Activated naive CD8-positive, alpha-beta T cell treated with anti-CD3 and anti-CD28 coated beads for 36 hours (primary cell): ENCODE measurements at regions not wholly inside any gene's neighbourhood (a gene's known extent, or its start where the extent isn't known, plus 50 kb on each side); places are given as distances from the start of the nearest gene placed in this dataset.

ENCODE experiments used
- DNase-seq: peaks from one replicate; pipeline ENCODE4 v3.0.0; 2021
- H3K27ac Mint-ChIP-seq: one replicate; pipeline ENCODE4 v1.8.0; 2022; ENCODE audit warnings: mild to moderate bottlenecking, moderate library complexity, mixed read lengths
- H3K27me3 Mint-ChIP-seq: one replicate; pipeline ENCODE4 v1.8.0; 2022; ENCODE audit warnings: mild to moderate bottlenecking, mixed read lengths
- H3K36me3 Mint-ChIP-seq: one replicate; pipeline ENCODE4 v1.8.0; 2021; ENCODE audit warnings: mild to moderate bottlenecking, mixed read lengths
- H3K4me1 Mint-ChIP-seq: one replicate; pipeline ENCODE4 v1.8.0; 2021; ENCODE audit warnings: mixed read lengths
- H3K4me3 Mint-ChIP-seq: one replicate; pipeline ENCODE4 v1.8.0; 2022; ENCODE audit warnings: mild to moderate bottlenecking, moderate library complexity, mixed read lengths
- H3K9me3 Mint-ChIP-seq: one replicate; pipeline ENCODE4 v1.8.0; 2022; ENCODE audit warnings: mixed read lengths

GRCh38 chr10:124185084-124185483 is 91.7 kb upstream of the CHST15 start:
- Mint-ChIP-seq H3K4me1 (peaks cover 2% of the 10 kb centered on the region), H3K27ac (no peak overlapping the region), H3K4me3 (no peak overlapping the region), H3K9me3 (no peaks in the 10 kb centered on the region), H3K27me3 (no peaks in the 10 kb centered on the region), H3K36me3 (no peaks in the 10 kb centered on the region)
- no peak for DNase-seq

- Mint-ChIP-seq H3K4me3 (no peak overlapping the region), H3K36me3 (no peaks in the 10 kb centered on the region), H3K27me3 (no peaks in the 10 kb centered on the region), H3K4me1 (peaks cover 2% of the 10 kb centered on the region), H3K27ac (no peak overlapping the region), H3K9me3 (no peaks in the 10 kb centered on the region)
- no peak for DNase-seq
These were observed 90.9 kb upstream of the CHST15 start for GRCh38 chr10:124184208-124184830.

GRCh38 chr10:124183617-124184016 is 90.2 kb upstream of the CHST15 start:
- Mint-ChIP-seq H3K4me3 (no peak overlapping the region), H3K36me3 (no peaks in the 10 kb centered on the region), H3K9me3 (no peaks in the 10 kb centered on the region), H3K27me3 (no peaks in the 10 kb centered on the region), H3K27ac (no peak overlapping the region), H3K4me1 (peaks cover 2% of the 10 kb centered on the region)
- DNase-seq = no peak

DNA sequence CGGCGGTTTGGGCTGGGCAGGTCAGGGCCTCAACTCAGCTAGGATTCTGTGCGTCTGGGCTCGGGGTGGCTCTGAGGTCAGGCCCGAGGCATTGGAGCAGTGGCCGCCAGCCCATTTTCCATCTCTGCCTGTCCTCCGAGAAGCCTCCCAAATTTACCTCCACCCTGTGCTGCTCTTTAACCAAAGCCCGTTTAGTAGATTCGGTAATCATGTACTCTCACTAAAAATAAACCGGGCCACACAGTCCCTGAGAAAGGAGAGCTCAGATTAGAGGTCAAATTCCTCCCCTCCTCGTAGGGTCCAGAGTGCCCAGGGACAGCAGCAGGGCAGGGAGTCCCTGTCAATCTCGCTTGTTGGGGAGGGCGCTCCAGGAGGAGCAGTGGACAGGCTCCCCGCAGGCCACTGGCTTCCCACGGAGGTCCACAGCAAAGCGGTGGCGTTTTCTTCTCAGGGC is 88.7 kb upstream of the CHST15 start:
- Mint-ChIP-seq H3K27me3 (no peaks in the 10 kb centered on the region), H3K27ac (no peak overlapping the region), H3K9me3 (no peaks in the 10 kb centered on the region), H3K36me3 (no peaks in the 10 kb centered on the region), H3K4me3 (no peak overlapping the region), H3K4me1 (peaks cover 2% of the 10 kb centered on the region)
- no peak for DNase-seq

DNA sequence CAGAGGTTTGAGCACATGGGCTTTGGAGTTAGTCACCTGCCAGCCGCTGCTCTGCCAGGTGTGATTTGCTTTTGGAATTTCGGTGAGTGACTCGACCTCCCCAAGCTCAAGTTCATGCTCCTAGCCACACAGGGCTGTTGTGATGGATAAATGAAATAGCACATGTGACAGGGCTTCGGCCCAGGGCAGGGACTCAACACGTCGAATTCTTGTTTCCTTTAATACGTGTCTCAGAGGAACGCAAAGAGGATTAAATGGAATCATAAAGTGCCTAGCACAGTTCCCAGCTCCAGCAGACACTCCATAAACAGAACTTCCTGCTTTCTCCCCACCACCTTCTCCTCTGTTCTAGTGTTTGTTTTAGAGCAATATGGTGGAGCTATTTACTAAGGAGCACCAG is 88.3 kb upstream of the CHST15 start:
- H3K27ac Mint-ChIP-seq = no peak overlapping the region
- no peaks in the 10 kb centered on the region for H3K9me3 Mint-ChIP-seq
- H3K4me3 Mint-ChIP-seq = no peak overlapping the region
- H3K36me3 Mint-ChIP-seq = no peaks in the 10 kb centered on the region
- DNase-seq = no peak
- no peaks in the 10 kb centered on the region for H3K27me3 Mint-ChIP-seq
- H3K4me1 Mint-ChIP-seq = peaks cover 2% of the 10 kb centered on the region

GRCh38 chr10:124180947-124181549 is 87.7 kb upstream of the CHST15 start:
- peaks cover under 1% of the 10 kb centered on the region for H3K27me3 Mint-ChIP-seq
- H3K4me1 Mint-ChIP-seq = peaks cover 3% of the 10 kb centered on the region
- no peaks in the 10 kb centered on the region for H3K9me3 Mint-ChIP-seq
- H3K4me3 Mint-ChIP-seq = no peak overlapping the region
- H3K36me3 Mint-ChIP-seq = no peaks in the 10 kb centered on the region
- no peak overlapping the region for H3K27ac Mint-ChIP-seq
- no peak for DNase-seq

DNA sequence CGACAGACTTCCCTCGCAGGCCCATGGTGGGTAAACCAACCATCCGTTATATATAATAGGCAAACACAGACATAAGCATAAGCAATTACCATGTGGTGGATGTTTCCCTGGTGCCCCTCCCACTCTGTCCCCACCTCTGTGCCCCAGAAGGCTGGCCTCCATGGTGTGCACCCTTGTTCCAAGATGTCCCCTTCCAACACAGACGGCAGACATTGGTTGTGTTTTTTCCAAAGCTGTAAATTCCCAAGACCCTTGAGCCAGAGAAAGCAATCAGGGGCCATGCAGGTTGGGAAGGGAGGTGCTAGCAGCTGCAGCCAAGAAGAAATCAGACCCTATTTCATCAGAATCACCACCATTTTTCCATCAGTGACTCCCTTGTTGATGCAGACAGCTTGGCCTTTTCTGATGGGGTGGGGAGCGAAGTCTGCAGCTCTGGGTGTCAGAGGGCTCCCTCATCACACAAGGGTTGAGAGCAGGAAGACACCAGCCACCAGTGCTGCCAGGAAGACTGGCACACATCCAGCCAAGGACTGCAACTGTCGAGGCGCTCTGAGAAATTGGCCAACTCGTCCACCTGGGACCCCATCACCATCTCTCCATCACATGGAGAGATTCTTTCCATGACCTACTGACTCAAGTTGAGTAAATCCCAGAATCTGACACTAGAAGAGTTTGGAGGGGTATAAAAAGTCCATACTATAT is 86.8 kb upstream of the CHST15 start:
- H3K27me3 Mint-ChIP-seq = peaks cover 5% of the 10 kb centered on the region
- H3K4me1 Mint-ChIP-seq = peaks cover 6% of the 10 kb centered on the region
- no peak for DNase-seq
- no peaks in the 10 kb centered on the region for H3K36me3 Mint-ChIP-seq
- no peak overlapping the region for H3K27ac Mint-ChIP-seq
- H3K4me3 Mint-ChIP-seq = no peak overlapping the region
- H3K9me3 Mint-ChIP-seq = no peaks in the 10 kb centered on the region

DNA sequence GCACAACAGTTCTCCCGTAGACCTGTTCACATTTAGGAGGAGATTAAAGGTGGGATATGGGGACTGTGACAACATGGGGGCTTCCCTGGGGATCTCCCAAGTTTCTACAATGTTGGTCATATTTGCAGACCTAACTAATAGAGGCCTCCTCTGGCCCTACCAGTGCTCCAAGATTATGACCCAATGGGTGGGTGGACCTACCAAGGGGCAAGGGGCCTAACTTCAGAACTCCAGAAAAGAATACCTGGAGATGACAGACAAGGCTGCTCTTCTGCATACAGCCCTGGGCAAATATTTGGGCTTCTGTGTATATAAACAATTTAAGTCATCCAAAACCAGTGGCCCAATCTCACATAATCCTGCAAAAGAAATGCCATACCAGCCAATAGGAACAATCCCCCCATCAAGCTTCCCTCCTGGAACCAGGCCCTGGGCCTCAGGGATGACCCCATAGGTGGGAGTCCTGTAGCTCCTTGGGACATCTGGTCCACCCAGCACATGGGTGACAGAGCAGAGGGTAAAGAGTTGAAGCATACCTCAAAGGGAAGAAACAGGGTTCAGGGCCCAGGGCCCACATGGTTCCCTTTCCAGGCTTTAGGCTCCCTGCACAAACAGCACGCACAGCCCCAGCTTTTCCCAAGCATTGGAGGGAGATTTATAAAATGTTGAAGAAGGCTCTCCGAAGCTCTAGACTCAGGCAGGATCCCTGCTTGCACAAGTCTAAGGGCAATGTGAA is 86.1 kb upstream of the CHST15 start:
- DNase-seq = no peak
- Mint-ChIP-seq H3K27me3 (peaks cover 5% of the 10 kb centered on the region), H3K4me3 (no peak overlapping the region), H3K4me1 (peaks cover 6% of the 10 kb centered on the region), H3K36me3 (no peaks in the 10 kb centered on the region), H3K27ac (no peak overlapping the region), H3K9me3 (no peaks in the 10 kb centered on the region)

GRCh38 chr10:124177180-124177518 is 83.8 kb upstream of the CHST15 start:
- Mint-ChIP-seq H3K9me3 (no peaks in the 10 kb centered on the region), H3K4me1 (peaks cover 6% of the 10 kb centered on the region), H3K4me3 (no peak overlapping the region), H3K36me3 (no peaks in the 10 kb centered on the region), H3K27me3 (peaks cover 5% of the 10 kb centered on the region), H3K27ac (no peak overlapping the region)
- DNase-seq = no peak

GRCh38 chr10:124176349-124177179 is 83.2 kb upstream of the CHST15 start:
- Mint-ChIP-seq H3K4me1 (peaks cover 6% of the 10 kb centered on the region), H3K27ac (no peak overlapping the region), H3K27me3 (peaks cover 5% of the 10 kb centered on the region), H3K36me3 (no peaks in the 10 kb centered on the region), H3K9me3 (no peaks in the 10 kb centered on the region), H3K4me3 (no peak overlapping the region)
- DNase-seq = no peak

DNA sequence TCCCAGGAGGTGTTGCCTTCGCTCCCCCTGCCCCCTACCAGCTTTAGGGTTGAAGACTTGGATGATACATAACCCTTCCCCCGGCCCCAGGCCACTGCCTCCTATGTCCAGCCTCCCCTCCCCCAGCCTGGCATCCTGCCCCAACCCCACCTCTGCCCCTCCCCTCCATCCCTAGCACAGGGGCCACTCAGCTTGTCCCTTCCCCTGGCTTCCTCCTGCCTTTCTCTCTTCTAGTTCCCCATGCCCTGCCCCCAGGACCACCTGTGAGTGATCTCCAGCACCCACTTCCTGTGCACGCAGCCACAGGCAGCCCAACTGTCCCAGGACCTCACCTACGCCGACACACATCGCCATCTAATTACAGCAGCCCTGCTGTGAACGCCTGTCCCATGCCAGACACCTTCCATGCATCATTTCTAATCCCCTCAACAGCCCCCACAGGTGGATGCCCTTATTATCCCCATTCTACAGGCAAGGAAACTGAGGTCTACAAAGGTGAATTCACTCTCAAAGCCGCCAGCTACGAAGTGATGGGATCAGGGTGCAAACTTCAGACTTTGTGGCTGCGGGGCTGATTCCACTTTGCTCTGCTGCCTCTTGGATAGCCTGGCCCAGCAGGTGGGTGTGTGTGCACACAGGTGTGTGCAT is 82.4 kb upstream of the CHST15 start:
- Mint-ChIP-seq H3K4me1 (peaks cover 6% of the 10 kb centered on the region), H3K27me3 (peaks cover 5% of the 10 kb centered on the region), H3K9me3 (no peaks in the 10 kb centered on the region), H3K27ac (no peak overlapping the region), H3K36me3 (no peaks in the 10 kb centered on the region), H3K4me3 (no peak overlapping the region)
- DNase-seq = no peak

GRCh38 chr10:124174673-124175645 is 81.6 kb upstream of the CHST15 start:
- Mint-ChIP-seq H3K4me1 (peaks cover 4% of the 10 kb centered on the region), H3K9me3 (no peaks in the 10 kb centered on the region), H3K36me3 (no peaks in the 10 kb centered on the region), H3K27me3 (peaks cover 5% of the 10 kb centered on the region), H3K4me3 (no peak overlapping the region), H3K27ac (no peak overlapping the region)
- no peak for DNase-seq

DNA sequence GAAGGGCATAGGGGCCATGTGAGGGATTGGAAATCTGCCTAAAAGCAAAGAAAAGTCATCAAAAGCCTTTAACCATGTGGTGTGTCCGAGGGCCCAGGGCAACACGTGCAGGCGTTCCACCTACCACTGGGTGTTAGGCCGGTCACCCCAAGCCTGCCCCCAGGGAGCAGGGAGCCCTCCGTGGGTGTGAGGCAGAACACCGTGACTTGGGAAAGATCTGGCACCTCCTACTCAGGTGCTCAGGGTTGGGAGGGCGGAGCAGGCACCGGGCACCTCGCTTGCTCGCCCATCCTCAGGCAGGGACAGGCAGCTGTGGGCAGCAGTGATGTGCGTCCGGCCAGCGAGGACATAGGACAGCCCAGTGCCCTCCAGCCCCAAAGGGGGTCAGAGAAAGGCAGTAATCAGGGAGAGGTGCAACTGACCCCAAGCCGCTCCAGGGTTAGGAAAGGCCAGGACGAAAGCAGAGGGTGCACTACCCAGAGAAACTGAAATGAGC is 80.7 kb upstream of the CHST15 start:
- Mint-ChIP-seq H3K4me1 (peaks cover 4% of the 10 kb centered on the region), H3K9me3 (no peaks in the 10 kb centered on the region), H3K4me3 (no peak overlapping the region), H3K27me3 (peaks cover 5% of the 10 kb centered on the region), H3K27ac (no peak overlapping the region), H3K36me3 (no peaks in the 10 kb centered on the region)
- DNase-seq = no peak
